RPMI8226 (cell line): ENCODE measurements at regions not wholly inside any gene's neighbourhood (a gene's known extent, or its start where the extent isn't known, plus 50 kb on each side); places are given as distances from the start of the nearest gene placed in this dataset.

Experiments used
- DNase-seq: peaks from one replicate; pipeline ENCODE4 v3.0.0-alpha.2; 2015

- no peak for DNase-seq
Measured at GRCh38 chr15:62969442-62970089, 73.0 kb upstream of the TPM1 start.

DNA sequence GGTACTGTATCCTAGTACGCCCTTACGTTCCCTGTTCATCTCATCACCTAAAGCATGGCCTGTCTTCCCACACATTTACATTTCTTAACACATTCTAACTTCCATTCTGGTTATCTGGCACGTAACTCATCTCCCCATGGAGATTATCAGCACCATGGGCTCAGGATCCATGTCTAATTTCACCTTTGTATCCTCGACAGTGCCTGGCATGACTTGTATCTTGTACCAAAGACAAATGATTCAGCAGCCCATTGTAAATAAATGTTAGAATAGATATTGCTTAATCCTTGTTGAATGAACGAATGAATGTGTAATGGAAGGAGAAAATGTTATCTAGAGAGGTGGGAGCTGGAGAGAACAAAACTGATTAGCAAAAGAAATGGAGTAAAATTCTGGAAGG lies 69.7 kb upstream of the TPM1 start:
- DNase-seq = no peak

- DNase-seq = no peak
Measured at GRCh38 chr15:62975515-62975914, 67.0 kb upstream of the TPM1 start.

DNA sequence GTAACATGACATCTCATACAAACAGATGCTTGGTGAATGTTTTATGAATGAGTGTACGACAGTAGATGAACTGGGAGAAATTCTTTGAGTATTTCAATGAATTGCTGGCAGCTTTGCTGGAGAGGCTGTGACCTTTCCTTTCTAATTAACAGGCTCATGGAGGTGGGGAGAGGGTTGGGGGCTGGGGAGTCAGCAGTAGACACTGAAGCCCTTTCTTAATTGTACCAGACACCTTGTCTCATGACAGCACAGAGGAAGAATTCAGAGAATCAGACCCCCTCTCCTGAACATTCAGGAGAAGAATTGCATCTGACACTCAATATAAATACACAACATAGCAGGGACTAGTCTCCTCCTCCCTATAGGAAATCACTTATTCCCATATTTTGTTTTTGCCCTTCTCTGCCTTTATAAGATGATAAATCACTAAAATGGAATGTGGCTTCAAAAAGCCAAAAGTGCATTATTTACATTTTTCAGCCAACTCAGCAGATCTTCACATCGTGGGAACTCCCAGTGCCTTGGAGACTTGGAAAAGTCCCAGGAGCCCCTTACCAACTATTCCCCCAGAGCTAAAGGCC lies 66.2 kb upstream of the TPM1 start:
- no peak for DNase-seq

GRCh38 chr15:62977952-62978811 lies 64.4 kb upstream of the TPM1 start:
- no peak for DNase-seq

DNA sequence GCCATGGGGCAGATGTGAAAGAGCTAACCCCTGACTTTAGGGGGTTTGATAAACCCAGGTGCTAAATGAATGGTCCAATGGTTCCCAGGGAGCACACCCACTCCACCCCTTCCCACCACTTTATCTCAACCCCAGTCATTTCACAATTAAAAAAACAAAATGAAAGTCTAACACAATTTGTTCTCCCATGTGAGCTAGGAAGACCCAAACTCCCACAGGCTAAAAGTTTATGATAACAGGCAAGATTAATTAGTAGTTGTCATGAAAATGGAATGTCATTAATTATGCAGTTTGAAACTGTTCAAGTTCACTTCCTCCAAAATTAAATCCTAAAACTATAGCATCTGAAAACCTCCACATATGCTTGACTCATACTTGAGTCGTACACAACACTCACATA lies 63.3 kb upstream of the TPM1 start:
- no peak for DNase-seq

DNA sequence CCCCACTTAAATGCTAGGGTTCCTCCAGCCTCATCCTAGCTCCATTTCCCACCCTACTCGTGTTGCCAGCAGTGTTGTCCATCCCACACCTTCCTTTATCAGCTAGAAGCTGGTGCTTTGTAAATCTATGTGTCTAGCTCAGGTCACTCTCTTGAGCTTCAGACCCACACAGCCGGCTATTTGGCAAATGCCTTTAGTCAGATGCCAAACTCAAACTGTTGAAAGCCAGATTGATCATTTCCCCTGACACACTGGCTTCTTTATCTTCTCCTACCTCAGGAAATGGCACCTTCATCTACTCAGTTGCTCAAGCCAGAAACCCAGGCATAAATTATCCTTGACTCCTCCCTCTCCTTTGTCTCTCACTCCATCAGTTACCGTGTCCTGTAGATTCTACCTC lies 61.5 kb upstream of the TPM1 start:
- DNase-seq = no peak

DNA sequence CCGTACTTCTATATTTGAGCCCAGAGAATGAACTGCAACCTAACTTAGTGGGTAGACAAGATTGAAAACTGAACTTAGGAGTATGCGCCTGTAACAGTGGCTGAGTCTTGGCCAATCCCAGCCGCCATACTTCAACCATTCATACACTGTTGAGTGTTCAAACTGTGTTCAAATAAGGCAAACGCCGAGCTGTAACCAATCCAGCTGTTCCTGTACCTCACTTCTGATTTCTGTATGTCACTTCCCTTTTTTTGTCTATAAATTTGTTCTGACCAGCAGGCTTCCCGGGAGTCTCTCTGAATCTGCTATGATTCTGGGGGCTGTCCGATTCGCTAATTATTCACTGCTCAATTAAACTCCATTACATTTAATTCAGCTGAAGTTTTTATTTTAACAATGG lies 58.6 kb upstream of the TPM1 start:
- peak; percentile 46 for DNase-seq

GRCh38 chr15:62985768-62986167 lies 56.8 kb upstream of the TPM1 start:
- DNase-seq = no peak

- DNase-seq = no peak
Measured at GRCh38 chr15:62986948-62987347, 55.6 kb upstream of the TPM1 start.

GRCh38 chr15:62988701-62989100 lies 53.8 kb upstream of the TPM1 start:
- peak; percentile 20 for DNase-seq

DNA sequence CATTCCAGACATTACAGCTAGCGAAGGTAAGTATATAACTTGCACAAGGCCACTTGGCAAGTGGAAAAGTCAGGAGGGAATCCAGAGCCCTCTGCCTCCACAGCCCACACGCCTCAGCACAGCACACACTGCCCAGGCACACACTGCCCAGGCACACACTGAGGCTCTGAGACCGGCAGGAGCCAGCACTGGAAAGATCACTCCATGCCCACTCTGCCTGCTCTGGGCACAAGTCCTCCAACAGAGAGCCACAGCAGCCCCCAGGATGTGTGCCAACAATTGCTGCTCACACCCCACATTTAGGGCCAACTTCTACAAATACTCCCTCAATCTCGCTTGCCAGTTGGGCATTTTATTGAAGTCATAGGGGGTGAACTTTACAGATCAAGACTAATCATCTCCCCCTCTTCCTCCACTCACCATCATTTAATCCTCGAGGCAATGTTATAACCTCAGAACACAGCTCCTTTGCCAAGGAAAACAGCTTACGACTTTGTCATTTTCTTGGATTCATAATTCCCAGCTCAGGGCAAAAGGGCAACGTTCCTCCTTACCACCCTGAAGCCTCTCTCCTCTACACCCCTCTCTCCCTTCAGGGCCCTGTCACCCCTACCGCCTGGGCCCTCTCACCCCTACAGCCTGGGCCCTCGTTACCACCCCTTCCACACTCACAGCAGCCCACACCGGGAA lies 53.0 kb upstream of the TPM1 start:
- DNase-seq = no peak

DNA sequence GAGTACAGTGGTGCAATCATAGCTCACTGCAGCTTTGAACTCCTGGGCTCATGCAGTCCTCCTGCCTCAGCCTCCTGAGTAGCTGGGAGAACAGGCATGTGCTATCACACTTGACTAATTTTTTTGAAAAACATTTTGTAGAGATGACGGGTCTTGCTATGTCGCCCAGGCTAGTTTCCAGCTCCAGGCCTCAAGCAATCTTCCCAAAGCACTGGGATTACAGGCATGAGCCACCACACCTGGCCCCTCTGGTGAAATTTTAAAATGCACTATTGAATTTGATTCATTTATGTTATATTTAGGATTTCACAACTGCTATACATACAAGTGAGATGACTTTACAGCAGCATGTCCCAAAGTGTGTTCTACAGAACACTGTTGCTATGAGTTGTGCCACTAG lies 50.8 kb upstream of the TPM1 start:
- DNase-seq = no peak

- DNase-seq = no peak
Measured at GRCh38 chr15:62992302-62992701, 50.2 kb upstream of the TPM1 start.
